Ureter (tissue), 1 donor: ENCODE measurements at regions not wholly inside any gene's neighbourhood (a gene's known extent, or its start where the extent isn't known, plus 50 kb on each side); places are given as distances from the start of the nearest gene placed in this dataset.
A peak's percentile ranks its signal among the peaks of the same experiment; 100 is the strongest.

ENCODE experiments used
- DNase-seq: peaks from one replicate; pipeline ENCODE4 v3.0.0-alpha.2; 2020; ENCODE audit warnings: low spot score
- donor health status: DM: yes; HTN: yes; CAD: no.

DNA sequence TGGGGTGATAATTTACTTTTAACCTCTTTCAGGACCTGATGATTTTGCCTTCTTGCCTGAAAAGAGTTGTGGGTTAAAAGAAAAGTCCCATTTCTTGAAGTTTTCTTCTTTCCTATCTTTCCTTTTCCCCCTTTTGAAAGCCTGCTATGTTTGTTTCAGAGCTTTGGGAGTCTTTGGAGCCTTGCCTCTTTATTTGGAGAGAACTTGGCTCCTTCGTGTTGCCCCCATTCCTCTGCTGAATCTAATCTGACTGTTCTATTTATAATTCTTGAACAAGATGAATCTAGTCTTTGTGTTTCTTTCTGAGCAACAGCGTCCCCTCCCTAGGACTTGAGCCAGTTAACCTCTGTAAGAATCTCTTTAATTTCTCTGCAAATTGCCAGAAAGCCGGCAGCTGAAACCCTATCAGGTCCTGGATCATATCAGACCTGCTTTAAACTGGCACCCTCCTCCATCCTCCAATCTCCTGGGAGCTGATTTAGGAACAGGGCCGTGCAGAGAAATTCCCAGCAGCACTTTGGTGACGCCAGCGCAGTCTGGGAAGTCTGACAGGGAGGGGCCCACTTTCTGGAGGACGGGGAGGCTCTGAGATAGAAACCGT lies 289.1 kb upstream of the SORL1-AS1 start:
- DNase-seq = peak; percentile 86

- peak; percentile 49 for DNase-seq
Observed at GRCh38 chr11:121741351-121741760, 288.6 kb upstream of the SORL1-AS1 start.

DNA sequence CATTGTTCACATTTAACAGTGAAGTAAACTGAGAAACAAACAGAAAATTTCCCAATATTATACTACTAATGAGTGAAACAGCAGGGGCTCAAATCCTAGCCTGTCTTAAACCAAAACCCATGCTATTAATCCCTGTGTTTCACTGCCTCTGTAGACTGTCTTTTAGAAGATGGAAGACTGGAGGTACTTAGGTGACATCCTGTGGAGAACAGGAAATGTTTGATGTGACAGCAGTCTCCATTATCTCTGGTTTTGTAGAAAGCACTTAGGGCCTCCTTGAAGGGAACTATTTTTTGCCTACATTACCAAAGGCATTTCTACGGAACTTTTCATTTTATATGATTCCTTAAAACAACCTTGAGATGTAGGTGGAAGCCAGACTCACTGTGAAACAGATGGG lies 288.1 kb upstream of the SORL1-AS1 start:
- DNase-seq = no peak

GRCh38 chr11:121733858-121734257 lies 281.1 kb upstream of the SORL1-AS1 start:
- DNase-seq = no peak

GRCh38 chr11:121727942-121728341 lies 275.2 kb upstream of the SORL1-AS1 start:
- DNase-seq = no peak

DNA sequence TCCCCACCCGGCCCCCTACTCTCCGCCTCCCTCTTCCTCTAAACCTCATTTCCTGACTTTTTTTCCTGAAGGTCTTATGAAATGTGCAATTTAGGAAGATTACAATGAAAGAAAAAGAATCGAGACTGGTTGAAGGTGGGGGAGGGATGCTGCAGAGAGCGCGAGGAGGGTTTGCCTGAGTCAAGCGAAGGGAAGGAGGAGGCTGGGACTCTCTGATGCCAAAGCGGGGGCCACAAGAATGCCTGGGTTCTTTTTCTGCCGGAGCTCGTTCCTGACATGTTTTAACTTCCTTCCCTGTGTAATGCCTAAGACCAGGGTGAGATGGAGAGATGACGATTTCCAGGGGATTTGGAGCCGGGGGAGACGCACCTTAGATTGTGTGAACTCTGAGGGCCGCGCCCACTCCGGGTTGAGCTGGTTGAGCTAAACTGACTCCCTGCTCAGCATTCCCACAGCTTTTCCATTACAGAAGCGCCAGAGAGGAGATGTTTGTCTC lies 270.5 kb upstream of the SORL1-AS1 start:
- peak; percentile 48 for DNase-seq

- DNase-seq = peak; percentile 89
Observed at GRCh38 chr11:121722431-121723245, 269.9 kb upstream of the SORL1-AS1 start.

- no peak for DNase-seq
Observed at GRCh38 chr11:121721961-121722360, 269.2 kb upstream of the SORL1-AS1 start.

GRCh38 chr11:121721448-121721847 lies 268.7 kb upstream of the SORL1-AS1 start:
- no peak for DNase-seq

DNA sequence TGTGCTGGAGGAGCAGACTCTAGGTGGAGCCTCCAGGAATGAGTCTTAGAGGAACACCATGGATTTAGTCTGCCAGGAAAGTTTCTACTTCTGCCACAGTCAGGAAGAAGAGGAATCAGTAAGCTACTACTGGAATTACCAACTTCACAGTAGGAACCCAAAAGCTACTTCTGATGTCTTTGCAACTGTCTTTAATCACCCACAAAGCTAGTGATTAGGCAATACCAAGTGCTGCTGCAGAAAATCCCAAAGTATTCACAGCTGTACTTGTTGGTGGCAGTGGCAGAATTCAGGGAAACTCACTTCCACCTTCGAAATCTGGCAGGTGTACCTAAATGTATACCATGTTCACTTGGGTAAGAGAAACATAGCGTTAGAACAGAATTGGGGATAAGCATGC lies 264.5 kb upstream of the SORL1-AS1 start:
- DNase-seq = no peak

GRCh38 chr11:121716060-121716459 lies 263.3 kb upstream of the SORL1-AS1 start:
- no peak for DNase-seq

- no peak for DNase-seq
Observed at GRCh38 chr11:121715405-121715804, 262.6 kb upstream of the SORL1-AS1 start.

- no peak for DNase-seq
Observed at GRCh38 chr11:121714351-121714750, 261.6 kb upstream of the SORL1-AS1 start.

DNA sequence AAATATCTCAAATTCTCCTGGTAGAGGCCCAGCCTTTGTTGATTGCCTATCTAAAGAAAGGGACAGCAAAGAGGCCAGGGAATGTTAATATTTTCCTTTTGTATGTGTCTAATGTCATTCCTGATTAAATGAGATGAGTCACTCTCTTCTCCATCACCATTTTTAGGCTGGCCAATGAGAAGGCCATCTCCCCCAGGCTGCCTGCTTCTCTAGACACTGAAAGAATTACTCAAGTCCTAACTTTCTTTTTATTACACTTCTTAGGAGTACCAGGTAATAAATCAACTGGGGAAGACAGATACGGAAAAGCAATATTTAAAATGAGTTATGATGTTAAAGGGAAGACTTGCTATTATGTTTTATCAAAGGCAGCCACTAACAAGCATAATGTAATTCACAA lies 259.2 kb upstream of the SORL1-AS1 start:
- DNase-seq = no peak

- no peak for DNase-seq
Observed at GRCh38 chr11:121711236-121711635, 258.5 kb upstream of the SORL1-AS1 start.

DNA sequence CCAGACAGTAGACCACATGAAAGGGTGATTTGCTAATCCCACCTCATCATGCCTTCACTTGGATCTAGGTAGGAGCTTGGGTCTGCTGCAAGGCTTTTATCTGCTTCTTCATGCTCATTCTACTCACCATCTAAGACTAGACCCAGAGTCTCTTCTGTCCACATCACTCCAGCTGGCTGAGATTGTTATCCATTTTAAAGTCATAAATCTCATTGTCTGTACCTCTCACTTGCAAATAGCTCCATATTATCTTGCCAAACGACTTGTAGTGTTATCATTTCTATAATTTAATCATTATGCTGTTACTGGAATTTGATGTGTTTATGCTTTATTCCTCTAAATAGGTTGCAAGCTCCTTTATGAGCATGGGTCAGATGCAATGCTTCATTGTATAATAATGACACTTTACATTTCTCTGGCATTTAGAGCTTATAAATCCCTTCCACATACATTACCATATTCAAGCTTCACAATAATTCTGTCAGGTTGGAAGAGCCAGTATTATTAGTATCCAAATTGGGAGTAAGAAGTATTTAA lies 254.2 kb upstream of the SORL1-AS1 start:
- no peak for DNase-seq

DNA sequence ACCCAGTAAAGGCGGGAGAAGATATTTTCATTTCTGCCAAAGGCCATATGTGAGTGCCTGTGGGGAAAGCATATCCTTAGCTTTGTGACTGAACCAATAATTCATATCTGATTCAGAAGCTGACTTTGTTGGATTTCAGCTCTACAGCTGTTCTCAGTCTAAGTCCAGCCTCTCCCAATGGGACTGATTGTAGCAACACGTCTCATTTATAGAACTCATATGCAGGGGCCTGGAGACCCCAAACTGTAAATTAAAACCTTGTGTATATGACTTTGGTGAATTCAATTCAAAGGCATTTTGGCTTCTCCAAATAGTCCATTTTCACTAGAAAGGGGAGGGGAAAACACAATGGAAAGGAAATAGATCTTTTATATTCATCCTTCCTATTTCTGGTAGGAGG lies 250.4 kb upstream of the SORL1-AS1 start:
- DNase-seq = no peak

- DNase-seq = no peak
Observed at GRCh38 chr11:121700968-121701367, 248.2 kb upstream of the SORL1-AS1 start.

GRCh38 chr11:121699801-121700200 lies 247.0 kb upstream of the SORL1-AS1 start:
- no peak for DNase-seq

GRCh38 chr11:121696931-121697670 lies 244.3 kb upstream of the SORL1-AS1 start:
- no peak for DNase-seq

GRCh38 chr11:121696177-121696871 lies 243.6 kb upstream of the SORL1-AS1 start:
- DNase-seq = no peak

DNA sequence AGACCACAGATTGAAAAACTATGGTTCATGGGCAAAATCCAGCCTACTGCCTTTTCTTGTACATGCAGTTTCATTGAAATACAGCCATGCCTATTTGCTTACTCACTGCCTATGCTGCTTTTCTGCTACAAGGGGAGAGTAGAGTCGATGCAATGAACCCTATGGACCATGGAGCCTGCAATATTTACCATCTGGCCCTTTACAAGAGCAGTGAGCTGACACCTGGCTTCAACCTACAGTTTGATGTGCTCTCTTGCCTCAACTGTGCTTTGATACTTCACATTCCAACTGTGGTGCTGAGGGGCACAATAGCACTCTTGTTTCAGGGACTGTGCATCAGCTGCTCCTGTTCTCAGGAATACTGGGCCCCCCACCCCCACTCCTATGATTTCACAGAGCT lies 239.5 kb upstream of the SORL1-AS1 start:
- DNase-seq = no peak
